ENCODE measurements at regions not wholly inside any gene's neighbourhood (a gene's known extent, or its start where the extent isn't known, plus 50 kb on each side); places are given as distances from the start of the nearest gene placed in this dataset.

- TF ChIP-seq, protein P1, sequence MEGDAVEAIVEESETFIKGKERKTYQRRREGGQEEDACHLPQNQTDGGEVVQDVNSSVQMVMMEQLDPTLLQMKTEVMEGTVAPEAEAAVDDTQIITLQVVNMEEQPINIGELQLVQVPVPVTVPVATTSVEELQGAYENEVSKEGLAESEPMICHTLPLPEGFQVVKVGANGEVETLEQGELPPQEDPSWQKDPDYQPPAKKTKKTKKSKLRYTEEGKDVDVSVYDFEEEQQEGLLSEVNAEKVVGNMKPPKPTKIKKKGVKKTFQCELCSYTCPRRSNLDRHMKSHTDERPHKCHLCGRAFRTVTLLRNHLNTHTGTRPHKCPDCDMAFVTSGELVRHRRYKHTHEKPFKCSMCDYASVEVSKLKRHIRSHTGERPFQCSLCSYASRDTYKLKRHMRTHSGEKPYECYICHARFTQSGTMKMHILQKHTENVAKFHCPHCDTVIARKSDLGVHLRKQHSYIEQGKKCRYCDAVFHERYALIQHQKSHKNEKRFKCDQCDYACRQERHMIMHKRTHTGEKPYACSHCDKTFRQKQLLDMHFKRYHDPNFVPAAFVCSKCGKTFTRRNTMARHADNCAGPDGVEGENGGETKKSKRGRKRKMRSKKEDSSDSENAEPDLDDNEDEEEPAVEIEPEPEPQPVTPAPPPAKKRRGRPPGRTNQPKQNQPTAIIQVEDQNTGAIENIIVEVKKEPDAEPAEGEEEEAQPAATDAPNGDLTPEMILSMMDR (conservative IDR thresholded peaks at IDR 0.05; ENCODE audit: low read depth, low read length): no peak
- no peak for TF ChIP-seq EZH2 (IDR thresholded peaks at IDR 0.05; ENCODE audit: low read length, unreplicated experiment)
- no peak for TF ChIP-seq EZH2phosphoT487 (IDR thresholded peaks at IDR 0.05; ENCODE audit: borderline replicate concordance, low read length)
These were observed 168.5 kb downstream of the UTP18 start for GRCh38 chr17:51428668-51429495.
